EH (cell line): ENCODE measurements at regions not wholly inside any gene's neighbourhood (a gene's known extent, or its start where the extent isn't known, plus 50 kb on each side); places are given as distances from the start of the nearest gene placed in this dataset.

Experiments
- DNase-seq: peaks from one replicate; pipeline ENCODE4 v3.0.0-alpha.2; 2015; ENCODE audit warnings: low read depth

DNA sequence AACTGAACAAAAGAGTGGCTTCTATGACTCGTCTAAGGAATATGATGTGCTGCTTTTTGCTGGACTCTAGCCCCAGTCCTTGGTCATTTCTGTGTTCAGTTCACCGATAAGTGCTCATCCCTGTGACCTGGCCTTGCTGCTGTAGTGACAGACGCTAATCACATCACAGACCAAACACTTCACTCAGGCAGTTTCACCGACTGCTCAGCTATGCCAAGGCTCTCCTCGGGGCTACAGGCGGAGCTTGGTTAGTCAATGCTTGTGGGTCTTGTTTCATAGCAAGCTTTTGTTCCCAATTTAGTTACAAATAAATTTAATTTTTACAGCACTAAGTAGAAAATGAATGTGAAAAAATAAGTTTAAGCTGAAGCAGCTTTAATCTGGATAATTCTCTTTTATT is 190.8 kb upstream of the PRKCQ start:
- peak; percentile 45 for DNase-seq

GRCh38 chr10:6769704-6770417 is 189.8 kb upstream of the PRKCQ start:
- no peak for DNase-seq

GRCh38 chr10:6766131-6766801 is 186.2 kb upstream of the PRKCQ start:
- DNase-seq, result peak; percentile 69

DNA sequence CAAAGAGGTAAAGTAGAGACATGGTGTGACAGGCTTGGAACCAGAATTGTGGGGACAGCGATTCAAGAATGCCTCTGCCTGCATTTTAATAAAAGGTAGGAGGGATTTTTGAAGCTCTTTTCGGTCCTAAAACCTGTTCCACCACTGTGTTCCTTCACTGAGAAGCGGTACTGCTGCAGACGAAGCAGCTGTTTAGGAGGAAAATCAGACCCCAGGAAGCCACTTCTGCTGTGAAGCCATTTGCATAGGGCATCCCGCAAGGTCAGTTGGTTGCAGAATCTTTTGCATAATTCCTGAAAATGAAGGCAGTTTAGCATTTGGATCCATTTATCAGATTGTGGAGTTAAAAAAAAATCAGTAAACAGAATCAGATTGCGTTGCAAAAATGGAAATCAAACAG is 183.3 kb upstream of the PRKCQ start:
- DNase-seq, result no peak

DNA sequence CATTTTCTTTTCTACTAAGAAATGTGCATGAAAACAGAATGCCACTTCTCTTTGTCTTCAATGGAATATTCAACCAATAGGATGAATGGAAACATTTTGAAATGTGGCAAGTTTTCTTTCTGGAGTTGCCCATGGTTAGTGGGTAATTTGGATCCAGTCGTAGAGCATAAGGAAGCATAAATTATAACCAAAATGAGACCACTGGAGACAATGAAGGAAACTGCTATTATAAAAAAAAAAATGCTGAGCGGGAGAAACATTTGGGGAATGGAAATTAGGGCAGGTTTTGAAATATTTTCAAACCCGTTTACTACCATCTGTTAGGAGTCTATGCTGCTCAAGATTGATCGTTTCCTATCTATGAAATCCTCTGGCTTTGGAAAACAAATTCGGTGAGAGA is 182.9 kb upstream of the PRKCQ start:
- no peak for DNase-seq

DNA sequence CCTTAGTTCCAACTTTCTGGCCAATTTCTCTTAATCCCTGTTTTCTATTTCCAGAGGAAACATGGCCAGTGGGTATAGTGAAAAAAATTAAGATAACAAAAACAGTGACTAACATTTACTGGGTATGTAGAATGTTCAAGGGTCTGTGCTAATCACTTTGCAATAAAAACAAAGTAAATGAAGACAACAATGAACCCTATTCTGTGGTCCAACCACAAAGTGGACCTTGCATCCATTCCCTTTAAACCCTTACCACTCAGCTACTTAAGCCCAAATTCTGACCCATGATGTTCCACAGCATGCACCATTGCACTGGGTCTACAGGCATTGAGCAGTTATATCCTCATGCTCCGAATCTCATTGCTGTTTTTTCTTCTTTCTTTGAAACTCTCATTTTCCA is 179.9 kb upstream of the PRKCQ start:
- DNase-seq, result no peak

DNA sequence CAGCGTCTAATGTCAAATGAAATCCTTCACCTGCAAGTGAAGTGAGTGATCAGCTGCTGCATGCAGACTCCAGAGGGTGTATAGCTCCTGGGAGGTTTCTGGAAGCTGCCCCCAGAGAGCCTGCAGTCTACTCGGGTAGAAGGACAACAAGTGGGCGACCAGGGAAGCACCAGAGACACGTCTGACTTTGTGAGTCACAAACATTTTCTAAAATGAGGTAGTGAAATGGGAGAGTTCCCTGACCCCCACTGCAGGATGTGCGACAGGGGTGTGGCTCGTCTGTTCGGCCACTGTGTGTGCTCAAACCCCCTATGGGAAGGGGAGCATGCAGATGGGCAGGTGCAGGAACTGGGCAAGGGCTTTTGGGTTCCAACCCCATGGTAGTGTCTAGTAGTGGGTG is 177.1 kb upstream of the PRKCQ start:
- DNase-seq, result no peak

- no peak for DNase-seq
Measured at GRCh38 chr10:6756716-6757115, 176.6 kb upstream of the PRKCQ start.

DNA sequence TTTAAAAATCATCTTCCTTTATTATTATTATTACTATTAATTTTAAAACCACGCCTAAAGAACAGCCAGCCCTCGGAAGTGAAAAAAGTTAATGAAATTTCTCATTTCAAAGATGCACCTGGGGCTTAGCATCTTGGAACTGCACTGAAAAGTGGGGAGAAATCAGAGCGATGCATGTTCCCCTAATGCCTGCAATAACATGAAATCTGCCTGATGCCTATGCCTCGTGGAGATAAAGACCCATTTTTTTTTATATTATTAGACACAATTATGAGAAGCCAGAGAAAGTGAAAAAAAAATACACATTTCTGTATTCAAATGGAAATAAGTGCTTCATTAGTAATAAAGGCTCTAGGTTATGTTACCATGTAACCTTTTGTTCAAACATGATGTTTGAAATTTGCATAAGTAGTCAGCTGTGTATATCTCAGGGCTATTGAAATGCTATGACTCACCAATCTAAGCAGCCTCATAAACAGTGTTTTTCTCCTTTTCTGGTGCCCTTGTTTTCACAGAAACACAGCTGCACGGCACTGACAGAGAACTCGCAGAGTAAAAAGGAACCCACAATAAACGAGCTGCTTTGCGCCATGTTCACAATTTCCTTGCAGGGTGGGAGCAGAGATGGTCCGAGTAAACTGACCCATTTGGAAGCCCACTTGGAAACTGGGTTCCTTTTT is 175.8 kb upstream of the PRKCQ start:
- peak; percentile 72 for DNase-seq

DNA sequence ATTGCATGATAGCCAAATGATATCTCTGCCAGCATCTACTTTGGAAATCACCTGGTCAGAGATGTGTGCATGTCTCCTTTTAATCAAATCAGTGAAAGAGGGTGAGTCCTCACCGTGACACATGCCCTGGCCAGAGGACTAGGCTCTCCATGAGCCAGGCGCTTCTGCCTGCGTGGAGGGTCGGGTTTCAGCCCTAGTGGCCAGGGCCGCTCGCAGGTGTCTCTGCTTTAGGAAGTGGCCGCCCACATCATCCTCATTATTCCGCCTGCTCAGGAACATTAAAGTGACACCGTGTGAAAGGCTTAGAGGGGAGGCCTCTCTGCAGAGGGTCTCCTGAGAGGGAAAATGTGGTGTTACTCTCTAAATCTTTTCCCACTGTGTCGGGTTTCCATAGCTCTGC is 173.6 kb upstream of the PRKCQ start:
- DNase-seq, result no peak

- no peak for DNase-seq
Measured at GRCh38 chr10:6751363-6751762, 171.3 kb upstream of the PRKCQ start.

GRCh38 chr10:6748981-6749635 is 169.0 kb upstream of the PRKCQ start:
- peak; percentile 88 for DNase-seq

DNA sequence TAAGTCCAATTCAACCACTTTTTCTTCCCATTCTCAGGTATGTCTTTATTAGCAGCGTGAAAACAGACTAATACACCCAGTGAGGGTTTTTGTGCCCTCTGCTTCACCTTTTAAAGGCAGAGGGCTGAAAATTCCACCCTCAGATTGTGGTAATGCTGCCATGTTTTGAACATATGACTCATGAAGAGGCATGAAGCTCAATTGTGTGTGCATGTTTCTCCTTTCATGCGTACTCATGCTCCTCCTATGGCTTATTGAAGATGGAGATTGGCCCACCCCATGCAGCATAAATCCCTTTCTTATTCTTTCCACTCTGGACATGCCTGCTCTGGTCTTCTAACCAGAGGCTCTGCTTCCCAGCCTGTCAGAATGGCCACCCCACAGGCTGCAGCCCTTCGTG is 168.0 kb upstream of the PRKCQ start:
- peak; percentile 21 for DNase-seq

- peak; percentile 27 for DNase-seq
Measured at GRCh38 chr10:6746782-6747181, 166.7 kb upstream of the PRKCQ start.

DNA sequence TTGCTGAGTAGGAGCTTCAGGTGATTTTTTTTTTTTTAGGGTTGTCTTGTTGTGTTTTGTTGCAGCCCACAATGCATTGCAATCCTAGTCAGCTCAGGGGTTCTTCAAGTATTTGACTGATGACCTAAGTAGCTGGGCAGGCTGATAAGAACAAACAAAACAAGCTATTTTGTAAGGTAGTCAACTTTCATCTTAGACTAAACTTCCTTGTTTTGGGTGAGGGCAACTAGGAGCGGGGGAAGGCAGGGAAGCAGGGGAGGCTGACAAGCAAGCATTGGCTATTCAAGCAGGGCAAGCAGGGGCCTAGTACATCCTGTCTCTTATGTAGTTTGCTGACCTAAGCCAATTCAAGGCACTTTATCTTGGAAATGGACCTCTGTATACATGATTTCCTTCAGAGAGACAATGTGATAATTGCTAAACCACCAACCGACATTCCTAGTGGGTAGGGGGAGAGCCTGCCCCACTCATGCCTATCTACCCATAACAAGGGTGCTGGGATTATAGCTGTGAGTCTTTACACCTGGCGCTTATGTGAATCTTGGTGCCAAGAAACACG is 163.3 kb upstream of the PRKCQ start:
- DNase-seq, result no peak

- DNase-seq, result peak; percentile 62
Measured at GRCh38 chr10:6741541-6741941, 161.5 kb upstream of the PRKCQ start.

GRCh38 chr10:6739530-6740174 is 159.6 kb upstream of the PRKCQ start:
- DNase-seq, result no peak

DNA sequence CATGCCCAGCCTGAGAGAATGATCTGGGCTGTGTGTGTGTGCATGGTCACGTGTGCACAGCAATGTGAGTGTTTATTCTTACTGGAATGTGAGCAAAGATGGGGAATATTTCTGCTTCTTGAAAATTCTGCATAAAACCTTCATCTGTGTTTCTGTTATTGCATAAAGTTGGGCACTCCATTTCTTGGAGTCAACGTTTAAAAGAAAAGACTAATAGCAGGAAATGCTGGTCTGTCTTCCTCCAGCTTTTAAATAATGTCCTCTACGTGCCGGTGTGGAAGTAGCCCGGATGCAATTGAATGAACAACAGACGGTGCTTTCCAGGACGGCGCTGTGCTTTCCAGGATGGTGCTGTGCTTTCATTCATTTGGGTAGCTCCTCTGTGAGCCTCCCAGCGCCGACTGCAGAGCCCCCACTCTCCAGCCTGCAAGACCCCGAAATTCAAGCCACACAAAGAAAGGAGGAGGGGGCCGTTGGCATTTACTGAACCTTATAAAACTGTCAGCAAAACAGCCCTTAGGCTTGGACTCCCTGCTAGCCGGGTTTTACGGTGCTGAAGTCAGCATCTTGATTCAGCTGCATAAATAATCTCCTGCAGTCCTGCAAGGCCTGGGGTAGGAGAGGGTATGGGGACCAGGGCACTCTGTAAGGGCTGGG is 158.2 kb upstream of the PRKCQ start:
- peak; percentile 70 for DNase-seq

GRCh38 chr10:6737758-6738111 is 157.7 kb upstream of the PRKCQ start:
- DNase-seq, result no peak

- peak; percentile 68 for DNase-seq
Measured at GRCh38 chr10:6737080-6737641, 157.1 kb upstream of the PRKCQ start.

DNA sequence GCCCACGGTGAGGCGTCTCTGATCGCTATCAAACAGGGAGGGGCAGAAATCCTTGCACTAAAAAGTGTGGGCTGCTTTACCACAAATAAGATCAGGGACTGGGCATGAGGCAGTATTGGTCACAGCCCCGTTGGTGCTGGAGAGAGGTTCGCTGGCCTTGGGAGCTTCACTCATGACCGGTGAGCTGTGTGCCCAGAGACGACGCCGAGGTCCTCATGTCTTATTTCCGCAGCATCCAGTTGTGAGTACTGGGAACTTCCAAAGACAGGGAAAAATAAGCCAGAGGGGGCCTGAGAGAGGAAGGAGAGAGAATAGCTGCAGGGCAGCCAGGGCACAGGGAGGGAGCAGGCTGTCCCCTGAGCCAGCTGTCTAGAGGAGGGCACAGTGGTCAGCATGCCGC is 154.2 kb upstream of the PRKCQ start:
- DNase-seq, result no peak
